HG03280 (cell line): ENCODE measurements at regions not wholly inside any gene's neighbourhood (a gene's known extent, or its start where the extent isn't known, plus 50 kb on each side); places are given as distances from the start of the nearest gene placed in this dataset.
A peak's percentile ranks its signal among the peaks of the same experiment; 100 is the strongest.

Experiments
- ATAC-seq: cut with Tn5 transposase; IDR thresholded peaks from one replicate; pipeline ENCODE4 v1.9.1; 2021; ENCODE audit warnings: mild to moderate bottlenecking, moderate library complexity; ENCODE audit not compliant: unreplicated experiment

GRCh38 chr9:79233542-79233941, 338.2 kb upstream of the TLE4 start:
- ATAC-seq, result peak; percentile 72

GRCh38 chr9:79236466-79236865, 335.3 kb upstream of the TLE4 start:
- ATAC-seq, result no peak

- no peak for ATAC-seq
These were observed 333.9 kb upstream of the TLE4 start for GRCh38 chr9:79237861-79238260.

DNA sequence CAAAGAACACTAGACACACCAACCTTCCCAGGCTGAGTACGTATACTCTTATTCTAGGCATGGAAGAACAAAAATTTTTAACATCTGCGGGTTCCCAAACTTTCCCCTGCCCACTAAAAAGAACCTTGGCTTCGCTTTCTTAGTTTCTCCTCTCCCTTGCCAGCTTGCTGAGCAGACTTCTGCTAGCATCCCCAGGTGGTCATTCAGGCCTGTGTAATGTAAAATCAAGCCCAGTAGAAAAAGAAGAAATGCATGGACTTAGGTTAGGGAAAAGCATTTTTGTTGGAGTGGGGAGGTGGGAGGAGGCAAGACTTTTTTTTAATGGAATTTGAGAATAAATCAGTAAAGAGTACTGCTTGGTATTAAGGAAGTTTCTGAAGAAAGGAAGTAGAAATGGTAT, 331.0 kb upstream of the TLE4 start:
- no peak for ATAC-seq

GRCh38 chr9:79242489-79242888, 329.3 kb upstream of the TLE4 start:
- no peak for ATAC-seq

- ATAC-seq, result no peak
These were observed 325.6 kb upstream of the TLE4 start for GRCh38 chr9:79246170-79246569.

DNA sequence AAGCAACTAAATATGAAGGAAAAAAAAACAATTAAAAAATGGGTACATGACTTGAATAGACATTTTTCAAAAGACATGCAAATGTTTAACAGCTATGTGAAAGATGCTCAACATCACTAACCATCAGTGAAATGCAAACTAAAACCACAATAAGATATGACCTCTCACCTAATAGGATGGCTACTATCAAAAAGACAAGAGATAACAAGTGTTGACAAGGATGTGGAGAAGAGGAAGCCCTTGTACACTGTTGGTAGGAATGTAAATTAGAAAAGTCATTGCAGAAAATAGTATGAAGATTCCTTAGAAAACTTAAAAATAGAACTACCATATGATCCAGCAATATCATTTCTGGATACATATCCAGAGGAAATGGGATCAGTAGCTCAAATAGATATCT, 324.7 kb upstream of the TLE4 start:
- ATAC-seq, result no peak

- no peak for ATAC-seq
These were observed 321.0 kb upstream of the TLE4 start for GRCh38 chr9:79250806-79251205.

DNA sequence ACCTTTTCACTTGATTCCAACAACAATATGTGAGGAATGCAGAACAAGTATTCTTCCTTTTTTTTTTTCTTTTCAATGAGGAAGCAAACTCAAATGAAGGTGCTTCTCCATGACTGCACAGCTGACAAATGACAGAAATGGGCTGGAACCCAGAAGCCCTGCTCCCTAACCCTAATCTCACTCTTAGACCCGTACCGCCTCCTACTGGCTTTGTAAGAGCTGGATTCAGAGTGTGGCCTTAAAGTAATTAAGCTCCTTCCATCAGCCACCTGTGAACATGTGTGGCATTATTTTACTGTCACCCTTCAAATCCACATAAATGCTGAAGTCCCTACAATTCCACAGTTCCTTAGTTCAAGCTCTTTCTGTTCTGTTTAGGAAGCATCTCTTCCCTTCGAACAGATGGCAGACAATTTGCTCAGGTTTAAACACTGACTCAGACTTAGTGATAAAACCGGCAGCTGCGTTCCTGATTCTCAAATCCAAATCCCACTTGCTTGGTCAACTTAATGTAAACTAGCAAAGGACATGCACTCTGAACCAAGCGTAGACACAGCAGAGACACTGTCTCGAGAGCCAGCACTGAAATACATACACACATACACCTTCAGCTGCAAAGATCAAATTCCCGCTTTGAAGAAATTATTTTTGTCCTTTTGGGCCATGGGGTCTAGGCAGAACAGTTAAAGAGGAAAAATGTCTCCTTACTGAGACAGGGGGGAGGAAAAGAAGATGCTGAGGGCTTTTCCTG, 316.7 kb upstream of the TLE4 start:
- no peak for ATAC-seq

DNA sequence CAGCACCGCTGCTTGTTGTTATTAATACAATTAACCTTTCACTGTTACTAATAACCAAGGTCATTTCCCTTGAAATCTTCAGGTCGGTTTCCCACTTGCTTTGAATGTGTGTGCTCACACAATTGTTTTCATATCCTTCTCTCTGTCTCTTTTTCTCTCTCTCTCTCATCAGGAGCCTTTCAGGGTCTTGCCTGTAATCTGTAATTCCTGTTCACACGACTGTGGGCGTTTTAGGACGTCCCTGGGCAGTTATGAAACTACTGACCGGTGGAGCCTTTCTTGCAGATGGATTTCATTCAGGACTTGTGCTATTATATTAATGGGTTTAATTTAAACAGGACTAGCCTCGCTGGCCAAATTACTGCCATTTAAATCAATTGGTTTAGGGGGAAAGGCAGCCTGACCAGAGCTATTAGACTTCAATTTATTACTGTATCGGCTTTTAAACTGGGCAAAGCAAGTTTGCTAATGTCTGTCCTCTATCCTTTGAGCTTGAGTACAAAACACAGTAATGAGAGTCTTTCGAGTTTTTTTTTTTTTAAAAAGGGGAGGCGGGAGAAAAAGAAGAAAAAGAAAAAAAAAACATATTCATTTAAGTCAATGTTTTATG, 316.0 kb upstream of the TLE4 start:
- ATAC-seq, result no peak

- no peak for ATAC-seq
These were observed 315.0 kb upstream of the TLE4 start for GRCh38 chr9:79256691-79257213.

- no peak for ATAC-seq
These were observed 314.5 kb upstream of the TLE4 start for GRCh38 chr9:79257228-79257781.

DNA sequence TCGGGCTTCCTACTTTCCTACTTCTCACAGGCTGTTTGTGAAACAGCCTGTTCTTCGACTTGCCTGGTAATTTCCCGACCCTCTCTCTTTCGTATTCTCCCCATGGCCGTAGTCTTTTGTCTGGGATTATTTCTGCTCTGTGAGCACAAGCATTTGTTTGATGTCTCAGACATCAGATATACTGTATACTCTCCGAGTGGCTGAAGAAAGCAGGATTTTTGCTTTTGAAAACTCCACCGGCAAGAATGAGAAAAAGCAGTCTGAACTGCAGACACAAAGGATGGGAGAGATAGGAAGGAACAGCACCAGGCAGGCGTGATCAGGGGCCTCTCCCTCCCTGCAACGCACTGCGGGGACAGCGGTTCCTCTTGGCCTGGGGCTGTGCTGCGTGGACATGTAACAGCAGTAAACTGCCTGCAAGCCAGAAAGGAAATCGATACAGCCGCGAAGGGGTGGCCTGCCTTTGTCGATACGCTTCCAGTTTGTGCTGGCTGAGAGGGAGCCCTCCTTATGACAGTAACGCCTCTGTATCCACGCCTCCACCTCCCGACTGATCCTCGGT, 313.9 kb upstream of the TLE4 start:
- ATAC-seq, result no peak

- no peak for ATAC-seq
These were observed 311.9 kb upstream of the TLE4 start for GRCh38 chr9:79259858-79260257.

DNA sequence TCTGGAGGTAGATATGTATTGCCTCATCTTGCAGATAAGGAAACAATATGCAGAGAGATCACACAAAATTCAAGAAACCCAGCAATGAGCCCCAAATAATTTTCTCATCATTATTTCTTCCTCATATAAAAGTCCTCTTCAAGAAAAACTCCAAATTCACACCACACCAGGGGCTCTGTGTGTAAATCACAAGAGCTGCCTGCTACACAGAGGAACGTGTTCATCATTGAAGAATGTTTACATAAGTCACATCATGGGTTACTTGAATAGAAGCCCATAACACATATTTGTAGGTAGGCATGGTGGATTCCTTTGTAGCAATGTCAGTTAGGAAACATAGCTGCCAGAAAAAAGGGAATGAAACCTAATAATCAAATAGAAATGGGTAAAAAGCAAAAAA, 308.1 kb upstream of the TLE4 start:
- ATAC-seq, result no peak

GRCh38 chr9:79264041-79264440, 307.7 kb upstream of the TLE4 start:
- ATAC-seq, result no peak

GRCh38 chr9:79264511-79265355, 307.0 kb upstream of the TLE4 start:
- no peak for ATAC-seq

GRCh38 chr9:79266986-79267385, 304.8 kb upstream of the TLE4 start:
- no peak for ATAC-seq

DNA sequence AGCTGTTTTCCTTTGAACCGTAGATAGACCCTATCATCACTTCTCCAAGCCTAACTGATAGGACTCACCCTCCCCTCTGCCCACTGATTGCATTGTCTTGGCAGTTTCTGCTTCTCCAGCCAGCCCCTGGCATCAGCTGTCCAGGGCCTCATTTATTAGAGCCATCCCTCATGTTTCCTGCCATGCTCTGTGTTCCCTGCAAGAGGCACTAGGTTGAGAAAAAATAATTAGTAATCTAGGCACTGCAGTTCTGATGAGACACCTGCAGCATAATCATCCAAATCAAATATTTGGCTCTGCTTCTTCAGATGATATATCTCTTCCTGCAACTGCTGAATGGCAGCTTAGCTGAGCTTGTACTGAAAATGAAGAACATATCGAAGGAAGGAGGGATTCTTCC, 303.0 kb upstream of the TLE4 start:
- no peak for ATAC-seq

- no peak for ATAC-seq
These were observed 298.5 kb upstream of the TLE4 start for GRCh38 chr9:79273311-79273710.

GRCh38 chr9:79279356-79279755, 292.4 kb upstream of the TLE4 start:
- ATAC-seq, result no peak
